A673 (cell line): ENCODE measurements at regions not wholly inside any gene's neighbourhood (a gene's known extent, or its start where the extent isn't known, plus 50 kb on each side); places are given as distances from the start of the nearest gene placed in this dataset.

Source experiments
- CTCF ChIP-seq: fragments of 300-800, 200-600 bp; sonication (generic); conservative IDR thresholded peaks from 2 replicates; pipeline ENCODE4 v1.5.1; 2017; ENCODE audit warnings: low read depth, mild to moderate bottlenecking, antibody characterized with exemption, low read length, moderate library complexity, mixed read lengths
- EZH2 ChIP-seq: fragments of 200-600 bp; sonication (generic); IDR thresholded peaks from 2 replicates; pipeline ENCODE4 v1.6.1; 2017; ENCODE audit warnings: borderline replicate concordance, low read depth, mild to moderate bottlenecking, mixed read lengths, antibody characterized with exemption, low read length; ENCODE audit not compliant: poor library complexity, severe bottlenecking

- TF ChIP-seq CTCF (no peak), EZH2 (no peak)
Measured at GRCh38 chr4:115376866-115377265, 263.4 kb upstream of the NDST4 start.
